GM12872 (cell line): ENCODE measurements at regions not wholly inside any gene's neighbourhood (a gene's known extent, or its start where the extent isn't known, plus 50 kb on each side); places are given as distances from the start of the nearest gene placed in this dataset.

Experiments
- CTCF ChIP-seq: IDR thresholded peaks from 3 replicates; pipeline ENCODE4 v1.5.1; 2011; ENCODE audit warnings: low read depth, mild to moderate bottlenecking, low read length, moderate library complexity; ENCODE audit not compliant: insufficient read depth

DNA sequence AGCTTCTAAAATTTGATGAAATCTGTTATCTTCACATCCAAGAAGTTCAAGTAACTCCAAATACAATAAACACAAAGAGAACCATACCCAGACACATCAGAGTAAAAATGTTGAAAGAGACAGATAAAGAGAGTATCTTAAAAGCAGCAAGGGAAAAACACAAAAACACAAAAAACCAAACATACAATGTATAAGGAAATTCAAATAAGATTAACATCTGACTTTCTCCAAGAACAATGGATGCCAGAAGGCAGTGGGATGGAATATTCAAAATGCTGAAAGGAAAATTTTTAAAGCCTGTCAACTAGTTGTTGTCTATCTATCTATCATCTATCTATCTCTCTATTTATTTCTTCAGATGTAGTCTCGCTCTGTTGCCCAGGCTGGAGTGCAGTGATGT lies 72.4 kb upstream of the MKLN1 start:
- TF ChIP-seq CTCF: no peak

DNA sequence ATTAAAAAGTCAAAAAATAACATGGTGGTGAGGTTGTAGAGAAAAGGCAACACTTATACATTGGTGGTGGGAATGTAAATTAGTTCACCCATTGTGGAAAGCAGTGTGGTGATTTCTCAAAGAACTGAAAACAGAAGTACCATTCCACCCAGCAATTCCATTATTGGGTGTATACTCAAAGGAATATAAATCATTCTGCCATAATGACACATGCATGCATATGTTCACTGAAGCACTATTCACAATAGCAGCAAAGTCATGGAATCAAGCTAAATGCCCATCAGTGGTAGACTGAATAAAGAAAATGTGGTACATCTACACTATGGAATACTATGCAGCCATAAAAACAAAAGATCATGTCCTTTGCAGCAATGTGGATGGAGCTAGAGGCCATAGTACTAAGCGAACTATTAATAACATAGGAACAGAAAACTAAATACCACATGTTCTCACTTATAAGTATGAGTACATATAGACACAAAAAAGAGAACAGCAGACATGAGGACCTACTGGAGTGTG lies 66.1 kb upstream of the MKLN1 start:
- TF ChIP-seq CTCF: no peak

DNA sequence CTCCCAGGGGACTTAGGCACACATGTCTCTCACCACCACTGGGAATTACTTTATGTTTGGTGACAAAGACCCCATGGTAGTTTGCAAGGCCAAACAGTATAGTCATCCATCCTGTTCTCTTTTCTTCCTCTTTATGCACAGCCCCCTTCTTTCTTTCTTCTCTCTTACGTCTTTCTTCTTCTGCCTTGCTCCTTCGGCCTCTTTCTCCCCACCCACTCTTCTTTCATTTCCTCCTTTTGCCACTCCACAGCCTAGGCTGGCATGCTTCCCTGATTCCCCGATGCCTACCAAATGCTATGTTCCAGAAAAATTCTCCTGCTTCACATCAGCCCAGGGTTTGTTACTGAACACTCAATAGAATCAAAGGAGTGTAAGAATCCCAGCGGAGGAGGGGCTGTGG lies 62.4 kb upstream of the MKLN1 start:
- TF ChIP-seq CTCF: no peak

- no peak for TF ChIP-seq CTCF
Measured at GRCh38 chr7:131267631-131268030, 60.0 kb upstream of the MKLN1 start.

DNA sequence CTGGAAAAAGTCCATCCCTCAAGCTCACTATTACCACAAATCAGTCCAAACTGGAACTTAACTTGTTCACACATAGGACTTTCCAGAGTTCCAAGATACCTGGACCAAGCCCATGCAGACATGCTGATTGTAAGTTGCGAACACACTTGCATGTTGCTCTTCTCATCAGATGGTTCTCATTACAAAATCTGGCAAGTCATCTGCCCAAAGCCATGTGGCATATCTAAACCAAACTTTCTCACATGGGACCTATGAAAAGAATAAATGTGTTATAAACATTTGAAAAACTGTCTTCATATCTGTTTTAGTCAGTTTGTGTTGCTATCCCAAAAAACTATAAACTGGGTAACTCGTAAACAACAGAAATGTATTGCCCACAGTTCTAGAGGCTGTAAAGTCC lies 58.8 kb upstream of the MKLN1 start:
- TF ChIP-seq CTCF: no peak

GRCh38 chr7:131272086-131272485 lies 55.6 kb upstream of the MKLN1 start:
- TF ChIP-seq CTCF: no peak

- TF ChIP-seq CTCF: no peak
Measured at GRCh38 chr7:131274986-131275385, 52.7 kb upstream of the MKLN1 start.

- TF ChIP-seq CTCF: no peak
Measured at GRCh38 chr7:131276190-131276589, 51.5 kb upstream of the MKLN1 start.
